Stimulated activated CD8-positive, alpha-beta memory T cell treated with anti-CD3 and anti-CD28 coated beads, Interleukin-7, amount 100 ng/mL, for 1 hour (primary cell): ENCODE measurements at regions not wholly inside any gene's neighbourhood (a gene's known extent, or its start where the extent isn't known, plus 50 kb on each side); places are given as distances from the start of the nearest gene placed in this dataset.

ENCODE experiments used
- DNase-seq, 2 donors: peaks; one replicate each; pipeline ENCODE4 v3.0.0-alpha.2; 2020; ENCODE audit warnings: low read depth in 2 of 2

DNA sequence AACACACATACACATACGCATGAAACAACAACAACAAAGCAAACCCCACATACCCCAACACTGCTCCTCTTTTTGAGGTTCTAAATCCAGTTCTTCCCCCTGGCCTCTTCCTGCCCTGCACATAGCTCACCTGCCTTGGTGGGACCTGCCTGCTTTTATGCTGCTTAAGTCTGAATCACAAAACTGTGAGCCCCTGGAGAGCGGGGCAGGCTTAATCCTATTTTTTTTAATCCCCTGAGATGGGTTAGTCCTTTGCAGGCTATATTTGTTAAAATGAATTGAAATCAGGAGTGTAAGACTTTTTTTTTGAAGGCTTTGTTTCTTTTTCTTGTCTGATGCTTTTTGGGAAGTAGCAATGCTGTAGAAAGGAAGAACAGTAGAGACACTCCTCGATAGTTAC, 84.6 kb upstream of the MAX start:
- DNase-seq = no peak

DNA sequence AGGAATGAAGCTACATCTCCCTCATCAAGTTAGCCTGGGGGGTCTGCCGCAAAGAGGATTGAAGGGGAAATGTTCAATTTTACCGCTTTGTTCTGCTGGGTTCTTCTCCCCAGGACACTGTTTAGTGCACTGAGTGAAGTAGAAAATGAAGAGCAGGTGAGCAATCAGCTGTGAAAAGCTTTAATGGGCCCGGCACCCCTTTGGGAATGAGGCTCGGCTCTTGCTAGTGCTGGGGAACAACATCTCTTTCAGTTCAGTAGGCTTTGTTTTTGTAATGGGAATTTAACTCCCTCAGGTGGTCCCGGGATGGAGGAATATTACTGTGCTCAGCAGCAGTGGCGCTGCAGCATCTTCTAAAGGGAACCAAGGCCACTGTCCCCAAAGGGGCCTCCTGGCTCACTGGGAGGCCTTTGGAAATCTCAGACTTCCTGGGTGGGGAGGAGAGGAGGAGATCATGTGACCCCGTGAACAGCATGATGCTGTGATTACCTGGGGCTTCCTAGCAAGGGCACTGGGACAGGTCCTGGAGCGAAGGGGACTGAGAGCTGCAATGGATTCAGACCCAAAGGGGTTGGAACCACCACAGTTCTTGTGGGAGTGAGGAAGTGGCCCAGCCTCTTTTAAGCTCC, 85.2 kb upstream of the MAX start:
- no peak for DNase-seq

DNA sequence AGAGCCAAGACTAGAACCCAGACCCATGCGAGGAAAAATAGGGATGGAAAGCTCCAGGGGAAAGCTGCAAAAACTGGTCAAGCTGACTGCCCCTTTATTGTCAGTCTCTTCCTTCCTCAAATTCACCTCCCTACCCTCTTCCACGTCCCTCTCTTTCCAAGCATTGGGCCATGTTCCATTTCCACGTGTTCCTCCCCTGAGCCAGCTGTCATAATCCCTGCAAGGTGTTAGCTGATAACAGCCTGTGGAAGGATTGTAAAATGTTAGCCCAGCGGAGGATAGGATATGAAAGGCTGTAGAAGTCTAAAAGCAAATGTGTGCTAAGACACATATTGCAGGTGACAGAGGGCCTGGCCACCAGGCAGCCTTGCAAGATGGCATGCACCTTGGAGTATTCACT, 88.0 kb upstream of the MAX start:
- DNase-seq = no peak

GRCh38 chr14:65191716-65192115, 89.4 kb upstream of the MAX start:
- no peak for DNase-seq

DNA sequence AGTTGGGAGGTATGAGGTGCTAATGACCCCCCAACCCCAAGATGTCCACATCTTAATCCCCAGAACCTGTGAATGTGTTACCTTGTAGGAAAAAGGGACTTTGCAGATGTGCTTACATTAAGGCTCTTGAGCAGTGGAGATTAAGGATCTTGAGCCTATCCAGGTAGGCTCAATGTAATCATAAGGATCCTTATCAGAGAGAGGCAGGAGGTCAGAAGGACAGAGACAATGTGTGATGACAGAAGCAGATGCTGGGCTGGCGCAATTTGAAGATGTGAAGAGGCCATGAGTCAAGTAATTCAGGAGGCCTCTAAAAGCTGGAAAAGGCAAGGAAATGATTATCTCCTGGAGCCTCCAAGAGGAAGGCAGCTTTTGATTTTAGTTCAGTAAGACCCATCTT, 90.4 kb upstream of the MAX start:
- DNase-seq = no peak

- DNase-seq = no peak
Observed at GRCh38 chr14:65193916-65194590, 91.7 kb upstream of the MAX start.

DNA sequence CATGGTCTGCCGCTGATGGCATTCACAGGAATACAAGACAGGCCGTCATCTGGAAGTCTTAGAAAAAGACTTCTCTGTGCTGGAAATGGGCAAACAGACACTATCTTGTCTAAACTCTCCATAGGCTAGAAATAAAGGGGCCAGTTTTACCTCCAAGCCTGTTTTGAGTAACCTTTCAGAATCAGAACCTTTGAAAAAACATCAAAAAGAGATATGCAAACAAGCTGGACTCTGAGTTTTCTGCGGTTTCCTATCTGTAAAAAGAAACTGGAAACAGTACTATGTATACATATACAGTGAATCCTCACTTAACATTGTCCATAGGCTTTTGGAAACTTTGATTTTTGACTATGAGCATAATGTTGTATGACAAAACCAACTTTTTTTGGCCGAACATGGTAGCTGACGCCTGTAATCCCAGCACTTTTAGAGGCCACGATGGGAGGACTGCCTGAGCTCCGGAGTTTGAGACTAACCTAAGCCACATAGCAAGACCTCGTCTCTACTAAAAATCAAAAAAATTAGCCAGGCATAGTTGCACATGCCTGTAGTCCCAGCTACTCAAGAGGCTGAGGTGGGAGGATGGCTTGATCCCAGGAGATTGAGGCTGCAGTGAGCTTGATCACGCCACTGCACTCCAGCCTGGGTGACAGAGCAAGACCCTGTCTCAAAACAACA, 92.9 kb upstream of the MAX start:
- DNase-seq = no peak

- DNase-seq = no peak
Observed at GRCh38 chr14:65198346-65198745, 96.0 kb upstream of the MAX start.

GRCh38 chr14:65200454-65200853, 98.1 kb upstream of the MAX start:
- no peak for DNase-seq

- DNase-seq = no peak
Observed at GRCh38 chr14:65203574-65203973, 101.3 kb upstream of the MAX start.

DNA sequence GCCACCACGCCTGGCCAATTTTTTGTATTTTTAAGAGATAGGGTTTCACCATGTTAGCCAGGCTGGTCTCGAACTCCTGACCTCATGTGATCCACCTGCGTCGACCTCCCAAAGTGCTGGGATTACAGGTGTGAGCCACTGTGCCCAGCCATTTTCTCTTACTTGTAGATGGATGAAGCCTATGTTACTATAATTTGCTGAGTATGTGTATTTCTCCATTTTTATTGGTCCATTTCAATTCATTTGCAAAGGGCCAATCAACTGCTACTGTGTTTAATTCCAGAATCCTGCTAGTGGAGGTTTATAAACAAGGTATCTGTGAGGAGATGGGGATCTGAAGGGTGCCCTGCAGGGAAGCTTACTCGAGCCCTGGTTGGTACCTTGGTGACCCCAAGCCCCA, 101.7 kb upstream of the MAX start:
- DNase-seq = no peak

DNA sequence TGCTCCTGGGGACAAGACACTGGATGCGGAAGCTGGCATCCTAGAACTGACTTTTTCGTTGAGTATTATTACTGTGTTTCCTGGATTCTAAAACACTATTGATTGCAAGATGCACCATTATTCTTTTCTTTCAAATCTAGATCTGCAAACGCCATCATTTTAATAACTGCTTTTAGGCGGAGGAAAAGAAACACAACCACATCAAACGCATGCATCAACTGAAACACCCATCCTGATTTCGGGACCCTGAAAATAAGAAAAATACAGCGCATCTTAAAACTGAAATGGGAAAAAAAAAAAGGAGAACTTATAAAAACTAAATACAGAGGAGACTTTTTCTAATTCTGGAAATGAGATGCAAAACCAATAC, 103.7 kb upstream of the MAX start:
- no peak for DNase-seq

GRCh38 chr14:65206448-65207096, 104.3 kb upstream of the MAX start:
- DNase-seq = no peak

DNA sequence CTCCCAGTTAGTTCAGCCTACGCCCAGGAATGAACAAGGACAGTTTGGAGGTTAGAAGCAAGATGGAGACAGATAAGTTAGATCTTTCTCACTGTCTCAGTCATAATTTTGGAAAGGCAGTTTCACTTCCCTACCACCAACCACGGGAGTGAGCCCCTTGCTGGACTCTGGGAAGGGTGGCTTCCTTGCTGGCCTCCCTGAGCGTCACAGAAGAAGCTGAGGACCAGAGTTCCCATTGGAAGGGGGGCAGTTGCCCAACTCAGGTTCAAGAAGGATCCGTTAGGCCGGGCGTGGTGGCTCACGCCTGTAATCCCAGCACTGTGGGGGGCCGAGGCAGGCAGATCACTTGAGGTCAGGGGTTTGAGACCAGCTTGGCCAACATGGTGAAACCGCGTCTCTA, 106.2 kb upstream of the MAX start:
- DNase-seq = no peak

DNA sequence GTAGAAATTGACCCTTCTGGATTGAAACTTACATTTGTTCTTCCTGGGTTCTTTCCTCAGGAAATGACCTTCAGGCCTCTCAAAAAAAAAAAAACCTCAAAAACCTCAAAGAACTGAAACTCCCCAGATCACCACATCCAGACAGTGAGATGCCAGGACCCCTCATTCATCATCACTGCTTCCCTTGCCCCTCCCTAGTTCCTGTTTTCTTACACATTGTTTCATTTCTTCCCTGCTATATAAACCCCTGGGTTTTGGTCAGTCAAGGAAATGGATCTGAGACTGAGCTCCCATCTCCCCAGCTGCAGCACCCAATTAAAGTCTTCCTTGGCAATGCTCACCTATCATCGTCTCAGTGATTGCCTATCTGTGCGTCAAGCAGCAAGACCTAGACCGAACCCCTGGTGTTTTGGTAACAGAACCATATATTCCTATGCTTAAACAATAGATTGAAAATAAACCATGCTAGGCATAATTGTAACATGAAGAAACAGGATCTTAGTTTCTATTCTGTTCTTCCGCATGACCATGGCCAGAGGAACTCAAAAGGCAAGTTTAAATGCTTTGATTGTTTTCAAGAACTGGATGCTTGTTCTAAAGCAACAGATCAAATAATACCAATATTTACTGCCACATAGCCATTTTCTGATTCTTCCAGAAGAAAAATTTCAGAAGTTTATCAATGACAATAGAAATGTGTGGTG, 108.0 kb upstream of the MAX start:
- DNase-seq = no peak

DNA sequence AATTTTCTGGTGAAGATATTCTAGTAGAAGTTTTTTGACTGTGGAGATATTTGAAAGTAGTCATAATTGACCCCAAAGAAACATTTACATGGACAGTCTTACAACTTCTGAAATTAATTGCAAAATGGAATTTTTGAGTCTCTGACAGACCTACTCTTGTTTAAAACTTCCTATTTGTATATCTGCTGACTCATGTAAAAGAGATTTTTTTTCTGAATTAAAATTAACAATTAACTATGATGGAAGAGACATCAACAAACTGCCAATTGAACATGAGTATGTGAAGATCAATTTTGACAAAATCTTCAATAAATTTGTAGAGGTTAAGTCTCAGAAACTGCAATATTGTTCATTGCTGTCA, 108.5 kb upstream of the MAX start:
- DNase-seq = no peak

DNA sequence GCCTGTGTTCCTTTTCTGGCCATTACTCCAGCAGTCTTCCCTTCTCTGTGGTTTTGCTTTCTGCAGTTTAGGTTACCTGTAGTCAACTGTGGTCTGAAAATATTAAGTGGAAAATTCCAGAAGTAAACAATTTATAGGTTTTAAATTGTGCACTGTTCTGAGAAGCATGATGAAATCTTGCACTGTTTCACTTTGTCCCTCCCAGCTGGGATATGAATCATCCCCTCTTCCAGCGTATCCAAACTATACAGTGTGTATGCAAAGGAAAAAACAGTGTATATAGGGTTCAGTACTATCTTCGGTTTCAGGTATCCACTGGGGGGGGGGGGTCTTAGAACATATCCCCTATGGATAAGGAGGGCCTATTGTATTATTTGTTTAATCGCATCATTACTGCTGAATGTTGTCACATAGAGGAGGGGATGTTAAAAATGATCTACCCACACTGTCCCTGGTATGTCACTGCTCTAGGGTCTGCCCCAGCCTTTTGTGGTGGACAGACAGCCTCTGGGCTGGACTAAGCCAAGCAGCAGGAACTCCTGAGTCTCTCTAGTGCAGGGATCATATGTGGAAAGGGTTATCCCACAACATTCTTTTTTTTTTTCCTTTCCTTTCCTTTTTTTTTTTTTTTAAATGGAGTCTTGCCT, 109.1 kb upstream of the MAX start:
- no peak for DNase-seq

DNA sequence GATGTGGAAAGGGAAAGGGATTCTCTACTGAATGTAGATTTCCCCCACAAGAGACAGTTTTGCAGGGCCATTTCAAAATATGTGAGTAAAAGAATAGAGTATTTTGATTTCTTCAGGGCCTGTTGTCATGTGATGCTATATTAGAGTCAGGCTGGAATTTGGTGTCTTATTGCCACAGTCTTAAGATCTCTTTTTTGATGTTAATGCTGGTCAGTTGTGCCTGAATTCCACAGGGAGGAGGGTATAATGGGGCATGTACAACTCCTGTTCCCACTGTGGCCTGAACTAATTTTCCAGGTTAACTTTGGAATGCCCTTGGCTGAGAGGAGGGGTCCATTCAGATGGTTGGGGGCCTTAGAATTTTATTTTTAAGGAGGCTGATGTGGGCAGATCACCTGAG, 111.0 kb upstream of the MAX start:
- DNase-seq = no peak

DNA sequence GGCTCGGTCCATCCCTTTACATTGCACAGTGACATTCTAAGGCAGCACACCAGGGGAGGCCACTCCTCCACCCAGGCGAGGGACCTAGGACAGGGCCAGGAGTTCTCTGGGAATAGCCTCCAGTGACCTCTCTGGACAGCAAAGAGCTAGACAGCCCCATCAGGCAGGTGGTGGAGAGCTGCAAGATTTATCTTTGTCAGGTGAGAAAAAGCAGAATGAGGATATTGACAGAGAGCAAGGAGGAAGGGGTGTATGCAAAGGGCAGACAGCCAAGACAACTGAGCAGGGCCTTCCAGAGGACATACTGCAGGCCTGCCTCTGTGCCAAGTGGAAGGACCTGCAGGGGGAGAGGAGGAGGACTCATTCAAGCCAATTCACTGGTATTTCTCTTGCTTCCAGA, 112.4 kb upstream of the MAX start:
- no peak for DNase-seq

DNA sequence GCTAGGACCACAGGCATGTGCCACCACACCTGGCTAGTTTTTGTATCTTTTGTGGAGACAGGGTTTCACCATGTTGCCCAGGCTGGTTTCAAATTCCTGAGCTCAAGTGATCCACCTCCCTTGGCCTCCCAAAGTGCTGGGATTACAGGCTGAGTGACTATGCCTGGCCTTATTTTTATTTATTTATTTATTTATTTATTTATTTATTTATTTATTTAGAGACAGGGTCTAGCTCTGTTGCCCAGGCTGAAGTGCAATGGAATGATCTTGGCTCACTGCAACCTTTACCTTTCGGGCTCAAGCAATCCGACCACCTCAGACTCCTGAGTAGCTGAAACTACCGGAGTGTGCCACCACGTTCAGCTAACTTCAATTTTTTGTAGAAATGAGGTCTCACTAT, 117.0 kb upstream of the MAX start:
- DNase-seq = no peak

DNA sequence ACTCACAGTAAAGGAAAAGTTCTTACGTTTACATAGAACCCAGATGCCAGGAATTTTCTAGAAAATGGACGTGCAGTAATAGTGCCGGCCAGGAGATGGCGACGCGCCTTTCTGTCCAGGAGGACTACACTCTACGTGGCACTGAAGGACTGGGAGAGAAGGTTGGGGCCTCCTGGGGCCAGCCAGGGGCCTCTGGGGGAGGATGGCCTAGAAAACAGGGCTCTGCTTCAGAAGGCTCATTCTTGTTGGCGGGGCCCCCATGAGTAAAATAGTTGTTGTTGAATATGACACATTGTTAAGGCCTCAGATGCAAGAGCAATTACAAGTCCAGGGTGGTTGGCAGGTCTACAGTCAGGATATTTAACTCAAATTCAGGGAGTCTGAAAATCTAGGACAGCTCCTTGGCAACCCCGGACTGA, 120.1 kb upstream of the MAX start:
- DNase-seq = peak in 1 of 2 donors; percentile 30

- no peak for DNase-seq
Observed at GRCh38 chr14:65223636-65224035, 121.3 kb upstream of the MAX start.
